ENCODE measurements at regions not wholly inside any gene's neighbourhood (a gene's known extent, or its start where the extent isn't known, plus 50 kb on each side); places are given as distances from the start of the nearest gene placed in this dataset.
A peak's percentile ranks its signal among the peaks of the same experiment; 100 is the strongest.

DNA sequence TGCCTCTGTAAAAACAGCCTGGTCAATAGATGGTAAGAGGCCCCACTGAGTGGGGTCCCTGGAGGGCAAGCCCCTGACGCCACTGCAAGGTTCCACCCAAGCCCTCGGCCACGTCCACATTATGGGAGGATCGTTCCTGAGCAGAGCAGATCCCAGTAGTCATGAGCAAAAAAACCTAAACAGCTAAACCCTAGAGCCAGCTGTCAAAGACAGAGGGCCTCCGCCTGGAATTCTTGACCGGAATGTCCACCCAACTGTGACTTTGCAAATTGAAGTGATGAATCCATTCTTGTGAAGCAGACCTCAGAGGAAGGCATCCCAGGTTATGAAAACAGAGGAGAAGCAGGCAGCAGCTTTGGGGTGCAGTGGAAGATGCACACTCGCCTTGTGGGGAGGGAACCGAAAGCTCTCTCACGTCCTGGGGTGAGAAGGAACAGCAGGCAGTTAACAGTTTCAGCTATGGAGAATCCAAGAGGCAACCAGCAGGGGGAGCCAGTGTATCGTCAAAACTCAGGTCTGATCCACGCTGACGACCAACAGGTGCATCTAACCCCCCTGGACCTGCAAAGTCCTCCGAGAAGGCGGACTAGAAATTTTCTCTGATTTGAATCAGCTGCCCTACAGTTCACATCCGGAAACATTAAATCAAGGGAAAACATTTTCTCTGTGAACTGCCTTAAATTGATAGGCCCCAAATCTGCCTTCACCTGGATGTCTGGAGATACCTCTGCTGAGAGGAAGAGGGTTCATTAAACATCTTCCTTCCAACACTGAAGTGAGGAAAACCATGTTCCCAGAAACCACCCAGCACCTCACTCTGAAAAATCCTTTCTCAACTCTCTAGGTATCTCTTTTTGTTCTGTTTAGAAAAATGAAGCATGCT lies 139.1 kb upstream of the PFKP start:
- Histone ChIP-seq H3K36me3 (no peaks in the 10 kb centered on the region), H3K27me3 (no peaks in the 10 kb centered on the region), H3K27ac (no peak overlapping the region), H3K4me3 (no peak overlapping the region), H3K4me1 (peaks cover 0 to 5% (median 0%) of the 10 kb centered on the region in 4 donors), H3K9me3 (no peaks in the 10 kb centered on the region)
- intact Hi-C loops (cut with DNase I; ENCODE audit: low total_unique reads) = no loop called here
- in situ Hi-C loops (cut with MboI; ENCODE audit: low pct_ligation_motif_present in 1 of 4, low pct_unique_long_range_greater_than_20kb in 1 of 4, low sequenced_read_pairs in 3 of 4) = loop anchor here in 1 of 4 donors (25.0 kb wide), 1 partner anchor 109 kb away; no protein-coding TSS in a partner anchor
- 0 to 25% methylated on average over 1 to 15 of the region's 15 CpGs for WGBS, 2 donors (ENCODE audit: low coverage in 1 of 2)
- peak; percentile 76 for DNase-seq
- TF ChIP-seq, protein P1, sequence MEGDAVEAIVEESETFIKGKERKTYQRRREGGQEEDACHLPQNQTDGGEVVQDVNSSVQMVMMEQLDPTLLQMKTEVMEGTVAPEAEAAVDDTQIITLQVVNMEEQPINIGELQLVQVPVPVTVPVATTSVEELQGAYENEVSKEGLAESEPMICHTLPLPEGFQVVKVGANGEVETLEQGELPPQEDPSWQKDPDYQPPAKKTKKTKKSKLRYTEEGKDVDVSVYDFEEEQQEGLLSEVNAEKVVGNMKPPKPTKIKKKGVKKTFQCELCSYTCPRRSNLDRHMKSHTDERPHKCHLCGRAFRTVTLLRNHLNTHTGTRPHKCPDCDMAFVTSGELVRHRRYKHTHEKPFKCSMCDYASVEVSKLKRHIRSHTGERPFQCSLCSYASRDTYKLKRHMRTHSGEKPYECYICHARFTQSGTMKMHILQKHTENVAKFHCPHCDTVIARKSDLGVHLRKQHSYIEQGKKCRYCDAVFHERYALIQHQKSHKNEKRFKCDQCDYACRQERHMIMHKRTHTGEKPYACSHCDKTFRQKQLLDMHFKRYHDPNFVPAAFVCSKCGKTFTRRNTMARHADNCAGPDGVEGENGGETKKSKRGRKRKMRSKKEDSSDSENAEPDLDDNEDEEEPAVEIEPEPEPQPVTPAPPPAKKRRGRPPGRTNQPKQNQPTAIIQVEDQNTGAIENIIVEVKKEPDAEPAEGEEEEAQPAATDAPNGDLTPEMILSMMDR (IDR thresholded peaks at IDR 0.05) = peak; percentile 60 to 82 (median 69)
- TF ChIP-seq POLR2A (IDR thresholded peaks at IDR 0.05) = no peak

DNA sequence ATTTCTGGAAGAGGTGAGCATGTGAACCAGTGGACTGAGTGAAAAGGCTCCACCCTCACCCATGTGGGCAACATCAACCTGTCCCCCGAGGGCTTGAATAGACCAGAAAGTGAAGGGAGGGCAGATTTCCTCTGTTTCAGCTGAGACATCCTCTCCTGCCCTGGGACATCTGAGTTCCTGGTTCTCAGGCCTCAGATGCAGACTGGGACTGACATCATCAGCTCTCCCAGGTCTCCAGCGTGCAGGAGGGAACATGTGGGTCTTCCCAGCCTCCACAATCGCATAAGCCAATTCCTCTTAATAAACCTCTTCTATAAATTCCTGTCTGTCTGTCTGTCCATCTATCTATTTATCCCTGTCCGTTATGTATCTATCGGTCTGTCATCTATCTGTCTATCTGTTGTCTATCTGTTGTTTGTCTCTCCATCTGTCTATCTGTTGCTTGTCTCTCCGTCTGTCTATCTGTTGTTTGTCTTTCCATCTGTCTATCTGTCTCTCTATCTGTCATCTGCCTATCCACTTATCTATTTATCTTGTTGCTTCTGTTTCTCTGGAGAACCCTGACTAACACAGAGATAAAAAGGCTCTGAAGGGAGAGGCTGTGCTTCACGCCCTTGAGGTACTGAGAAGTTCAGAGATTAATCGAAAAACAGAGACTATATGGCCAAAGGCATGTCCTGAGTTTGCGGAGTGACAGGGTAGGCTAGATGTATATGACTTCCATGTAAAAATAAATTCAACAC lies 140.3 kb upstream of the PFKP start:
- no peak for DNase-seq
- in situ Hi-C loops (cut with MboI; ENCODE audit: low pct_ligation_motif_present in 1 of 4, low pct_unique_long_range_greater_than_20kb in 1 of 4, low sequenced_read_pairs in 3 of 4) = loop anchor here in 1 of 4 donors (25.0 kb wide), 1 partner anchor 110 kb away; no protein-coding TSS in a partner anchor
- peaks cover 0 to 5% (median 0%) of the 10 kb centered on the region in 4 donors for H3K4me1 ChIP-seq
- TF ChIP-seq EP300 (IDR thresholded peaks at IDR 0.05; ENCODE audit: low read depth) (no peak), POLR2A (IDR thresholded peaks at IDR 0.05) (no peak), POLR2AphosphoS5 (IDR thresholded peaks at IDR 0.05) (no peak)
- TF ChIP-seq, protein P1 (IDR thresholded peaks at IDR 0.05) = no peak
- no peaks in the 10 kb centered on the region for H3K27me3 ChIP-seq
- WGBS, 2 donors (ENCODE audit: low coverage in 1 of 2) = 73 to 86% methylated on average over 7 to 9 of the region's 9 CpGs
- no peaks in the 10 kb centered on the region for H3K36me3 ChIP-seq
- intact Hi-C loops (cut with DNase I; ENCODE audit: low total_unique reads) = no loop called here
- no peak overlapping the region for H3K4me3 ChIP-seq
- H3K9me3 ChIP-seq = no peaks in the 10 kb centered on the region
- no peak overlapping the region for H3K27ac ChIP-seq

DNA sequence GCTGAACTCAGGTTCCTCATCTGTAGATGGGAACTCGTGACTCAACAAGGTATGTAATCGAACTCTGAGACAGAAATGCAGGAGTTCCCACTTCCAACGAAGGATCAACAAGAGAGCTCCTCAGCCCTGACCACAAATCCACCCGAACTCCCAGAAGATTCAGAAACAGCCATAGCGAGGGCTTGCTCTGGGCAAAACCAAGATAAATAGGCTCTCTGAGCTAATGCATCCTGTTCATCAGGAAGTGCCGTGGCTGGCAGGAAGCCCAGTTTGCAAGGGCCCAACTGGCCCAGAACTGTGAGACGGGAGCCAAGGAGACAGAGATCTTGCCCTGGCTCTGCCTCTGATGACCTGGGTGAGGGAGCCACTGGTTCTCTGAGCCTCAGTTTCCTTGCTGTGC lies 141.7 kb upstream of the PFKP start:
- H3K27me3 ChIP-seq = no peaks in the 10 kb centered on the region
- TF ChIP-seq EP300 (IDR thresholded peaks at IDR 0.05; ENCODE audit: low read depth) (no peak), POLR2AphosphoS5 (IDR thresholded peaks at IDR 0.05) (no peak), POLR2A (IDR thresholded peaks at IDR 0.05) (no peak)
- TF ChIP-seq, protein P1 (IDR thresholded peaks at IDR 0.05) = no peak
- WGBS, 2 donors (ENCODE audit: low coverage in 1 of 2) = 38 to 46% methylated on average over 5 to 7 of the region's 7 CpGs
- no peaks in the 10 kb centered on the region for H3K36me3 ChIP-seq
- H3K4me3 ChIP-seq = no peak overlapping the region
- no peaks in the 10 kb centered on the region for H3K9me3 ChIP-seq
- intact Hi-C loops (cut with DNase I; ENCODE audit: low total_unique reads) (no loop called here), in situ Hi-C loops (cut with MboI; ENCODE audit: low pct_ligation_motif_present in 1 of 4, low pct_unique_long_range_greater_than_20kb in 1 of 4, low sequenced_read_pairs in 3 of 4) (loop anchor here in 1 of 4 donors (25.0 kb wide), 1 partner anchor 112 kb away; no protein-coding TSS in a partner anchor)
- DNase-seq = peak; percentile 30
- H3K27ac ChIP-seq = no peak overlapping the region
- peaks cover 0 to 9% (median under 1%) of the 10 kb centered on the region in 4 donors for H3K4me1 ChIP-seq

- Histone ChIP-seq H3K4me1 (peaks cover 0 to 9% (median 3%) of the 10 kb centered on the region in 4 donors), H3K4me3 (no peak overlapping the region), H3K27ac (no peak overlapping the region), H3K9me3 (no peaks in the 10 kb centered on the region), H3K36me3 (no peaks in the 10 kb centered on the region), H3K27me3 (no peaks in the 10 kb centered on the region)
- no peak for DNase-seq
- in situ Hi-C loops (cut with MboI; ENCODE audit: low pct_ligation_motif_present in 1 of 4, low pct_unique_long_range_greater_than_20kb in 1 of 4, low sequenced_read_pairs in 3 of 4) (no loop called here), intact Hi-C loops (cut with DNase I; ENCODE audit: low total_unique reads) (no loop called here)
- TF ChIP-seq EP300 (IDR thresholded peaks at IDR 0.05; ENCODE audit: low read depth) (no peak), POLR2A (IDR thresholded peaks at IDR 0.05) (no peak), POLR2AphosphoS5 (IDR thresholded peaks at IDR 0.05) (no peak)
- TF ChIP-seq, protein P1 (IDR thresholded peaks at IDR 0.05) = no peak
- 50 to 84% methylated on average over 1 to 10 of the region's 10 CpGs for WGBS, 2 donors (ENCODE audit: low coverage in 1 of 2)
Measured at GRCh38 chr10:2924431-2924830, 142.9 kb upstream of the PFKP start.
